ENCODE measurements at regions not wholly inside any gene's neighbourhood (a gene's known extent, or its start where the extent isn't known, plus 50 kb on each side); places are given as distances from the start of the nearest gene placed in this dataset.
A peak's percentile ranks its signal among the peaks of the same experiment; 100 is the strongest.
"Not testable (repeated sequence)": the region's sequence is repeated elsewhere in the genome, so short reads cannot be mapped to it uniquely, and the experiment has no call there.

DNA sequence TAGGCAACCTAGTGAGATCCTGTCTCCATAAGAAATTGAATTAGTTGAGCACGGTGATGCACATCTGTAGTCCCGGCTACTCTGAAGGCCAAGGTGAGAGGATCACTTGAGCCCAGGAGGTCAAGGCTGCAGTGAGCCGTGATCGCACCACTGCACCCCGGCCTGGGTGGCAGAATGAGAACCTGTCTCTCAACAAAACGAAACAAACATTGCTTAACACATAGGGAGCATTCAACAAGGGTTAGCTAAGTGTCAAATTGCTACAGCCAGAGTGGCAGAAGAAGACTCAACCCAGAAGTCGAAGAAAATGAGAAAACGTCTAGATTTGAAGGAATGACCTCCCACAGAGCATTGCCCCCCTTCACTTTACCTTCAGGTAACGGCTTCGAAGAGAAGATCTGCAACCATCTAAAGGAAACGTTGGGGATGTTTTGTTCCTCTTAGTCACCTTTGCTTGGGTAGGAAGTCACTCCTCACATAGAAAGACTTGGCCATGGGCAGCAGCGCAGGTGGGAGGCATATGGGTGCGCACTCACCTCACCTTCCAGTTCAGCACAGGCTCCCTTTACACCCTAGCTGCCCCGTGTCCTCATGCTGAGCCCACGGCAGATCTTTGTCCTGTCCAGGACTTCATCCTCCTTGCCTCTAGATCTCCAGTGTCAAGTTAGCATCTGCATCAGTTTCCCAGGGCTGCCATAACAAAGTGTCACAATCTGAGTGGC, 63.7 kb upstream of the SHLD1 start:
- Histone ChIP-seq H3K9me3 (no peaks in the 10 kb centered on the region), H3K36me3 (no peaks in the 10 kb centered on the region), H3K4me3 (peak overlapping the region in 1 of 8 donors; percentile 9), H3K4me1 (peaks cover 2 to 63% (median 36%) of the 10 kb centered on the region in 6 donors), H3K27ac (peak overlapping the region in 6 of 8 donors; percentile 17 to 80 (median 69)), H3K27me3 (replicated peaks in 1 of 7) (no peaks in the 10 kb centered on the region)
- WGBS, 5 donors, result 76 to 89% (median 84%) methylated on average over 15 of the region's 15 CpGs
- intact Hi-C loops (cut with DNase I; ENCODE audit: low total_unique reads), result no loop called here
- no peak for DNase-seq
- TF ChIP-seq POLR2A (IDR thresholded peaks at IDR 0.05) (no peak), POLR2AphosphoS5 (IDR thresholded peaks at IDR 0.05) (no peak)
- TF ChIP-seq, protein P1, sequence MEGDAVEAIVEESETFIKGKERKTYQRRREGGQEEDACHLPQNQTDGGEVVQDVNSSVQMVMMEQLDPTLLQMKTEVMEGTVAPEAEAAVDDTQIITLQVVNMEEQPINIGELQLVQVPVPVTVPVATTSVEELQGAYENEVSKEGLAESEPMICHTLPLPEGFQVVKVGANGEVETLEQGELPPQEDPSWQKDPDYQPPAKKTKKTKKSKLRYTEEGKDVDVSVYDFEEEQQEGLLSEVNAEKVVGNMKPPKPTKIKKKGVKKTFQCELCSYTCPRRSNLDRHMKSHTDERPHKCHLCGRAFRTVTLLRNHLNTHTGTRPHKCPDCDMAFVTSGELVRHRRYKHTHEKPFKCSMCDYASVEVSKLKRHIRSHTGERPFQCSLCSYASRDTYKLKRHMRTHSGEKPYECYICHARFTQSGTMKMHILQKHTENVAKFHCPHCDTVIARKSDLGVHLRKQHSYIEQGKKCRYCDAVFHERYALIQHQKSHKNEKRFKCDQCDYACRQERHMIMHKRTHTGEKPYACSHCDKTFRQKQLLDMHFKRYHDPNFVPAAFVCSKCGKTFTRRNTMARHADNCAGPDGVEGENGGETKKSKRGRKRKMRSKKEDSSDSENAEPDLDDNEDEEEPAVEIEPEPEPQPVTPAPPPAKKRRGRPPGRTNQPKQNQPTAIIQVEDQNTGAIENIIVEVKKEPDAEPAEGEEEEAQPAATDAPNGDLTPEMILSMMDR (IDR thresholded peaks at IDR 0.05 in 8 of 11, conservative IDR thresholded peaks at IDR 0.05 in 3 of 11), result no peak

DNA sequence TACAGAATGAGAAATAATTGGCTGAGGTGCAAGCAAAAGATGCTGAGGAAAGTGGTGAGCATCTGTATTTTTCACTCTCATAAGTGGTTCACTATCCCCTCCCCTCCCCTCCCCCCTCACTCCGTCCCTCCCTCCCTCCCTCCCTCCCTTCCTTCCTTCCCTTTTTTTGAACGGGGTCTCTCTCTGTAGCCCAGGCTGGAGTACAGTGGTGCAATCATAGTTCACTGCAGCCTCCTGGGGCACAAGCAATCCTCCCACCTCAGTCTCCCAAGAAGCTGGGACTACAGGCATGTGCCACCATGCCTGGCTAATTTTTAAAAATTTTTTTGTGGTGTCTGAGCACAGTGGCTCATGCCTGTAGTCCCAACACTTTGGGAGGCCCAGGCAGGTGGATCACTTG, 67.6 kb upstream of the SHLD1 start:
- H3K36me3 ChIP-seq; H3K27me3 ChIP-seq (replicated peaks in 1 of 7); DNase-seq; H3K9me3 ChIP-seq; intact Hi-C loops (cut with DNase I; ENCODE audit: low total_unique reads); H3K4me3 ChIP-seq: not testable (repeated sequence)
- Histone ChIP-seq H3K4me1 (peaks cover 0 to 31% (median 3%) of the 10 kb centered on the region in 6 donors), H3K27ac (peak overlapping the region in 1 of 8 donors; percentile 21)
- WGBS, 5 donors, result 0 to 18% (median 4%) methylated on average over 2 of the region's 2 CpGs

DNA sequence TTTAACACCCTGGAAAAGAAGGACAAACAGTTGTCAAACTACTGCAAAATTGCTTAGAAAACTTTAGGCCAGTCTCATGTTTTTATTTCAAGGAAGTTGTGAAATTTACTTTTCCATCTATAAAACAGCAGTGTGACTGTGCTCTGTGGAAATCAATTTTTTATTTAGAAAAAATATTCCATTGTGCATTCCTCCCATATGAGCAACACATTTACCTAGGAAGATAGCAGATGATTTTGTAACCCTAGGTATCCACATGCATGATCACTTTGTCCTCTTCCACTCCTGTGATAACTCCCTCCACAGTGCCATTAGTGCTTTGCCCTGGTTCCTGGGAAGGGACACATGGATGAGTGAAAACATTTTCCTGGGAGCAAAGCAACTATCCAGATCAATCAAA, 69.4 kb upstream of the GPCPD1 start:
- H3K4me1 ChIP-seq, result peaks cover 0 to 37% (median 10%) of the 10 kb centered on the region in 6 donors
- TF ChIP-seq POLR2A (IDR thresholded peaks at IDR 0.05) (no peak), POLR2AphosphoS5 (IDR thresholded peaks at IDR 0.05) (no peak)
- TF ChIP-seq, protein P1 (IDR thresholded peaks at IDR 0.05 in 8 of 11, conservative IDR thresholded peaks at IDR 0.05 in 3 of 11), result no peak

DNA sequence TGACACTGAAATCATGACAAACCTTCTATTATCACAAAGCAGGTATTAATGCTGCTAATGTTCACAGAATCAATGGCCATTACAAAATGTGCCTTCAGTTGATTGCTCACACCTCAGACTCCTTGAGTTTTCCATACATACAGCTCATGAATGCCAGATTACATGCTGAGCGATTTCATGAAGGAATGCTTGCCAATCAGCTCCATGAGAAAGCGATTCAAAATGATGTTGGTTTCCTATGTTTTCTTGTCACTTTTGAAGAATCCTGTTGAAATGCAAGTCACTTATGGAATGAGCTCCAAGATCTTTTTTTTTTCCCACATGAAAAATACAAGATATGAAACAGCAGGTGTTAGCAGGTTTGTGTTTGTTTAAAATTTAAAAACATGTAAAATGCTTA, 68.0 kb upstream of the GPCPD1 start:
- peaks cover 5 to 52% (median 24%) of the 10 kb centered on the region in 6 donors for H3K4me1 ChIP-seq
- H3K9me3 ChIP-seq, result no peaks in the 10 kb centered on the region
- H3K4me3 ChIP-seq, result no peak overlapping the region
- no peak overlapping the region for H3K27ac ChIP-seq
- DNase-seq, result no peak
- H3K27me3 ChIP-seq (replicated peaks in 1 of 7), result no peaks in the 10 kb centered on the region
- H3K36me3 ChIP-seq, result no peaks in the 10 kb centered on the region
- intact Hi-C loops (cut with DNase I; ENCODE audit: low total_unique reads), result no loop called here
- TF ChIP-seq, protein P1 (IDR thresholded peaks at IDR 0.05 in 8 of 11, conservative IDR thresholded peaks at IDR 0.05 in 3 of 11), result no peak
- TF ChIP-seq POLR2AphosphoS5 (IDR thresholded peaks at IDR 0.05) (no peak), POLR2A (IDR thresholded peaks at IDR 0.05) (no peak)
- WGBS, 5 donors, result 93 to 98% (median 95%) methylated on average over 2 of the region's 2 CpGs

More for the DNA sequence above, 69.4 kb upstream of the GPCPD1 start:
- no peak overlapping the region for H3K27ac ChIP-seq
- H3K9me3 ChIP-seq, result no peaks in the 10 kb centered on the region
- no peak for DNase-seq
- intact Hi-C loops (cut with DNase I; ENCODE audit: low total_unique reads), result no loop called here
- H3K27me3 ChIP-seq (replicated peaks in 1 of 7), result no peaks in the 10 kb centered on the region
- no peak overlapping the region for H3K4me3 ChIP-seq
- H3K36me3 ChIP-seq, result no peaks in the 10 kb centered on the region

DNA sequence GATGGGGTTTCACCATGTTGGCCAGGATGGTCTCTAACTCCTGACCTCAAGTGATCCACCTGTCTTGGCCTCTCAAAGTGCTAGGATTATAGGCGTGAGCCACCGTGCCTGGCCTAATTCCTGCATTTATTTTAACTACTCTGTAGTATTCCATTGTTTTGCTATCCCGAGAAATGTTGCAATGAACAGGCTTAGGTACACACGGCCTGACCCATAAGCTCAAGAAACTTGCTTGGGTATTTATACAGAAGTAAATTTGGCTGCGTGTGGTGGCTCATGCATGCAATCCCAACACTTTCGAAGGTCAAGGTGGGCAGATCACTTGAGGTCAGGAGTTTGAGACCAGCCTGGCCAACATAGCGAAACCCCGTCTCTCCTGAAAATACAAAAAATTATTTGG, 67.1 kb upstream of the GPCPD1 start:
- H3K36me3 ChIP-seq; H3K27me3 ChIP-seq (replicated peaks in 1 of 7); H3K4me3 ChIP-seq; intact Hi-C loops (cut with DNase I; ENCODE audit: low total_unique reads); H3K9me3 ChIP-seq; H3K27ac ChIP-seq; DNase-seq: not testable (repeated sequence)
- H3K4me1 ChIP-seq, result peaks cover 5 to 57% (median 30%) of the 10 kb centered on the region in 6 donors
- WGBS, 5 donors, result 92 to 97% (median 93%) methylated on average over 8 of the region's 8 CpGs

Data from spleen (tissue), 11 donors.